K562 (cell line): ENCODE measurements at regions not wholly inside any gene's neighbourhood (a gene's known extent, or its start where the extent isn't known, plus 50 kb on each side); places are given as distances from the start of the nearest gene placed in this dataset.

ENCODE experiments used
- ATAC-seq: fragments of 200-7000 bp; cut with Tn5 transposase; 3 replicates; pipeline ENCODE4 v1.9.1; 2020; ENCODE audit warnings: moderate library complexity
- BruUV-seq: library from RNA; stranded (reverse); fragments of 400-500 nt; replicated peaks from 2 replicates; lab custom pipeline; 2021; lab: Mats Ljungman, UMichigan
- CTCF ChIA-PET: fragments of 300-600 bp; formaldehyde crosslinking; extraction: SDS; loops from one replicate; lab custom pipeline; 2021; ENCODE audit warnings: low intra/inter-chr PET ratio; lab: Yijun Ruan, JAX
- POLR2A ChIA-PET: fragments of 300-600, 350-650 bp; sonication (Branson Sonifier 250); formaldehyde crosslinking; extraction: SDS; loops from one replicate; lab custom pipeline; 2021; ENCODE audit warnings: antibody characterized with exemption, inconsistent platforms; lab: Yijun Ruan, JAX
- DNase-seq, 4 experiments: peaks; one replicate each; pipeline versions ENCODE4 v3.0.0 to v3.0.0-alpha.2; 2011 to 2018; ENCODE audit warnings: low spot score in 3 of 4, mixed read lengths in 3 of 4; ENCODE audit errors: extremely low read depth in 1 of 4
- FAIRE-seq: peaks from 2 replicates; lab custom pipeline; 2011; peaks lifted over from hg19 to GRCh38; lab: Jason Lieb, UNC
- H2AFZ ChIP-seq: 2 replicates; pipeline ENCODE4 v1.6.0; 2011; ENCODE audit warnings: low read depth, low read length, control low read depth, inconsistent platforms
- H3K27ac ChIP-seq: fragments of 200-600 bp; 3 replicates; pipeline ENCODE4 v1.8.0; 2011; ENCODE audit warnings: low read depth, mild to moderate bottlenecking, control low read depth, inconsistent platforms, low read length, moderate library complexity, mixed read lengths; ENCODE audit errors: extremely low read depth
- H3K27me3 ChIP-seq, 2 experiments: fragments of 300-600 bp in 1 of 2; 2 replicates in 1 of 2; 3 replicates in 1 of 2; pipeline versions ENCODE4 v1.6.0 to v1.8.0; 2011; ENCODE audit warnings: inconsistent platforms in 2 of 2, low read length in 2 of 2, mild to moderate bottlenecking in 1 of 2, mixed read lengths in 1 of 2, moderate library complexity in 1 of 2; ENCODE audit not compliant: control insufficient read depth in 2 of 2, insufficient read depth in 2 of 2
- H3K36me3 ChIP-seq: fragments of 300-600 bp; 3 replicates; pipeline ENCODE4 v1.8.0; 2011; ENCODE audit warnings: mild to moderate bottlenecking, low read length, inconsistent platforms; ENCODE audit not compliant: control insufficient read depth, insufficient read depth
- H3K4me1 ChIP-seq, 2 experiments: fragments of 200-600 bp in 1 of 2; replicated peaks in 1 of 2; 2 replicates in 1 of 2; 3 replicates in 1 of 2; pipeline versions ENCODE4 v1.5.1 to v1.8.0; 2011; ENCODE audit warnings: inconsistent platforms in 2 of 2, low read length in 2 of 2, mild to moderate bottlenecking in 1 of 2, mixed read lengths in 1 of 2, moderate library complexity in 1 of 2; ENCODE audit not compliant: control insufficient read depth in 2 of 2, insufficient read depth in 2 of 2
- H3K4me2 ChIP-seq: 2 replicates; pipeline ENCODE4 v1.6.1; 2011; ENCODE audit warnings: low read length, control low read depth, inconsistent platforms, mixed read lengths; ENCODE audit not compliant: insufficient read depth
- H3K4me3 ChIP-seq: fragments of 200-600 bp; sonication (generic), shearing (Covaris generic); 2 replicates; pipeline ENCODE4 v1.5.1; 2016; ENCODE audit warnings: control low read depth, inconsistent platforms
- H3K79me2 ChIP-seq: fragments of 200-600 bp; 3 replicates; pipeline ENCODE4 v1.8.0; 2011; ENCODE audit warnings: low read length, inconsistent platforms; ENCODE audit not compliant: control insufficient read depth, insufficient read depth
- H3K9ac ChIP-seq, 2 experiments: 2 replicates each; pipeline versions ENCODE4 v1.6.0 to v1.6.1; 2011; ENCODE audit warnings: low read depth in 2 of 2, low read length in 2 of 2, control low read depth in 1 of 2, inconsistent platforms in 1 of 2, mild to moderate bottlenecking in 1 of 2, mixed read lengths in 1 of 2; ENCODE audit not compliant: insufficient read depth in 1 of 2
- H3K9me1 ChIP-seq: one replicate; pipeline ENCODE4 v1.6.0; 2011; ENCODE audit warnings: inconsistent platforms, mild to moderate bottlenecking, low read length, moderate library complexity; ENCODE audit not compliant: control insufficient read depth, insufficient read depth
- H3K9me3 ChIP-seq: replicated peaks from 2 replicates; pipeline ENCODE4 v1.5.1; 2011; ENCODE audit warnings: low read depth, low read length, inconsistent platforms; ENCODE audit not compliant: control insufficient read depth, insufficient read depth
- H4K20me1 ChIP-seq: replicated peaks from 2 replicates; pipeline ENCODE4 v1.6.1; 2011; ENCODE audit warnings: low read length, inconsistent platforms, mixed read lengths; ENCODE audit not compliant: control insufficient read depth, insufficient read depth
- ELF4 ChIP-seq: fragments of 450-650 bp; formaldehyde crosslinking; IDR thresholded peaks from 2 replicates; pipeline ENCODE4 v1.4.0; 2022; ENCODE audit warnings: missing genetic modification characterization
- HDAC1 ChIP-seq, 2 experiments: fragments of 450-650 bp; IDR thresholded peaks; 2 replicates each; pipeline ENCODE4 v1.6.1; 2016 to 2017; ENCODE audit warnings: inconsistent platforms in 1 of 2, mild to moderate bottlenecking in 1 of 2, moderate library complexity in 1 of 2
- JUND ChIP-seq, 2 experiments: IDR thresholded peaks; 2 replicates in 1 of 2; 3 replicates in 1 of 2; pipeline ENCODE4 v1.6.1; 2011; ENCODE audit warnings: borderline replicate concordance in 2 of 2, low read depth in 2 of 2, low read length in 2 of 2, improper control_type of control experiment in 1 of 2, missing biosample characterization in 1 of 2, missing genetic modification characterization in 1 of 2, missing genetic modification reagents in 1 of 2
- LARP7 ChIP-seq: fragments of 450-650 bp; IDR thresholded peaks from 2 replicates; pipeline ENCODE4 v1.6.1; 2016
- MCM7 ChIP-seq, 2 experiments: fragments of 450-650 bp; IDR thresholded peaks; 2 replicates each; pipeline ENCODE4 v1.6.1; 2016 to 2018
- RFX1 ChIP-seq: fragments of 450-650 bp; IDR thresholded peaks from 2 replicates; pipeline ENCODE4 v1.6.1; 2016; ENCODE audit warnings: mild to moderate bottlenecking, moderate library complexity
- RFX5 ChIP-seq: IDR thresholded peaks from 2 replicates; pipeline ENCODE4 v1.6.1; 2011; ENCODE audit warnings: low read depth, mild to moderate bottlenecking, improper control_type of control experiment, low read length
- SNRNP70 ChIP-seq: fragments of 200-400 bp; formaldehyde crosslinking; optimal IDR thresholded peaks from 2 replicates; pipeline ENCODE3; 2017; ENCODE audit warnings: low read depth, low read length
- ZNF589 ChIP-seq: fragments of 200-800 bp; sonication (Bioruptor generic); IDR thresholded peaks from 2 replicates; pipeline ENCODE4 v1.6.1; 2016; ENCODE audit warnings: low read depth, missing genetic modification characterization, missing compliant biosample characterization
- WGBS: fragments of 100-300 bp; shearing (Covaris generic); methylation state at CpG from one replicate; pipeline ENCODE4 v1.1.6; 2016; ENCODE audit warnings: low coverage, mixed read lengths; ENCODE audit not compliant: insufficient coverage; ENCODE audit errors: missing lambda C conversion rate; 5-methylcytosine and 5-hydroxymethylcytosine counted together
- in situ Hi-C: fragments of 300-500 bp; cut with MboI; formaldehyde crosslinking; loops from 4 replicates; pipeline ENCODE4 v1.15.0; 2018; ENCODE audit warnings: inconsistent platforms, mixed read lengths
- intact Hi-C: fragments of 100-400 bp; cut with micrococcal nuclease; formaldehyde crosslinking; loops from 2 replicates; pipeline ENCODE4 v1.14.2; 2022
- TF ChIP-seq, protein P1 (sequence below): fragments of 250-450 bp; sonication (Bioruptor Pico); IDR thresholded peaks from 2 replicates; pipeline ENCODE4 v1.5.0; 2021; ENCODE audit warnings: mild to moderate bottlenecking, moderate library complexity
- TF ChIP-seq, protein P2 (sequence below): sonication (generic); formaldehyde crosslinking; IDR thresholded peaks from 2 replicates; pipeline ENCODE4 v1.8.0; 2022; ENCODE audit warnings: mild to moderate bottlenecking, missing genetic modification reagents

DNA sequence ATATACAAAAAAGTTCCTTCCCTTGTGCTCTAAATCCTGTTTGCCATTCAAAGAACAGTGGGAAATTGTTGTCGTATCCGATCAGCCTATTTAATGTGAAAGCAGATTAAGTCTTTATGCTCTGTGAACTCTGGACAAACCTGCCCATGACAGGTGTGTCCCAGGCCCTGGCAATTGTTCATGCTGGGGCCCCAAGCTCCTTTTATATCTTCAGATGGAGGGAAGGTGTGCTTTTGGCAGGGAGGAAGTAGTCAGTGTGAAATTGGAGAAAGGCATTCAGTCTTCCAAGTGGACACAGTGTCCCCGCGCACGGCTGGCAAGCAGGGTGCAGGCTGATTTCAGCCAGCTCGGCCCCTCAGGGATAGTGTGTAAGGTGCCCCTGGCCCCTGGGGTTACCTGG lies 135.1 kb upstream of the F3 start:
- no peaks in the 10 kb centered on the region for H4K20me1 ChIP-seq
- no peaks in the 10 kb centered on the region for H3K4me1 ChIP-seq
- H3K9me1 ChIP-seq: no peaks in the 10 kb centered on the region
- BruUV-seq: no TSS peak
- POLR2A ChIA-PET: no interaction called here
- H3K9ac ChIP-seq: no peak overlapping the region
- H3K79me2 ChIP-seq: no peaks in the 10 kb centered on the region
- FAIRE-seq (no peak), ATAC-seq (no peak), DNase-seq (no peak)
- H3K4me2 ChIP-seq: no peak overlapping the region
- no peak overlapping the region for H2AFZ ChIP-seq
- in situ Hi-C loops: no loop called here
- no peak for TF ChIP-seq RFX1
- no peak for TF ChIP-seq JUND (IDR thresholded peaks at IDR 0.05; ENCODE audit: borderline replicate concordance, low read depth, low read length)
- TF ChIP-seq JUND (tag; IDR thresholded peaks at IDR 0.05; ENCODE audit: borderline replicate concordance, low read depth, low read length): no peak
- TF ChIP-seq ZNF589: no peak
- TF ChIP-seq RFX5: no peak
- TF ChIP-seq, protein P1, sequence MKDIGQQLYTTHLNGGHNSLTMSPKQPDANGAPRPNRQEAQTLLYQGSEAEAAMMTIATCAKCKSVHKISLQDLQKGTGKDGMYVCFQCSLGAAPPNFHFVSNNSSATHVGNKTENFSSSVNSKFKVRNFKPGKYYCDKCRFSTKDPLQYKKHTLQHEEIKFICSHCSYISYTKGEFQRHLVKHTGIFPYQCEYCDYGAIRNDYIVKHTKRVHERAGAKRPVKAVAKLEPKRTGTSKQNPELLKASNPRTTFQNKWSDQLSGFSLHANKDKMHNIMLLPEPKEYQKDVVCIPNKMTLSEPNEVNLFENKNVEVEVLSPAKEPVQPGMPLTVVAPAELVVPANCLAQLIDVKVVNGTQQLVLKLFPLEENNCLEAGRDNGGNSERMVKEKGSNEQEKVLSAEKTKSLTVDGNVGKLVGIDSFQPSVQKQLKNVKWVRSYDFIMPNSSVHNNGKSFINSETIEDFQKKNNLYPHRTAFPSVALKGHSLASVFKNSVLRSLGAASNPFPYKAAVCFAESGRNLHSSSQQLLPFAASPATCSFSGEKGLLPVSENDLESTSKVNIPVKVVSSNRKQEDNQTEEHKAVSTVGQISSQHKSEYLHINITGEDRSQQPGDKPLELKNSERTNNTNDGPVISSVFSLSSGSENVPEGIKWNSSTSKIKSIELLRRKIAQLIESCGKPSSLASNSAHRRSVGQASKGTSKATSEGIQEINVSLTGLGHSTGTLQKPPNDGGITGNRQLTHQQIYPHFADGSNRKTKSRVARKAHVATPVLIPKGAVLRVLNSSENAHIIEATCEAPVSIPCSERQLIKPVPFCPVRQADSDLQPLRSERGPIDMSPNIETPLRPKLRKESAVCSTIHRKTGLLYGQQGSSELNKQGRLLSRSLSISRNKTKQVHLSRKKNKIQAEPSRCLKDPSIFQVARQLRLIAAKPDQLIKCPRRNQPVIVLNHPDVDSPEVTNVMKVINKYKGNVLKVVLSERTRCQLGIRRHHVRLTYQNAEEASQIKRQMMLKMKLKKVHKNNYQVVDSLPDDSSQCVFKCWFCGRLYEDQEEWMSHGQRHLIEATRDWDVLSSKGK: no peak
- TF ChIP-seq ELF4 (CRISPR knock-in tag): no peak
- no peak for TF ChIP-seq MCM7 (IDR thresholded peaks at IDR 0.05)
- TF ChIP-seq SNRNP70: no peak
- TF ChIP-seq, protein P2, sequence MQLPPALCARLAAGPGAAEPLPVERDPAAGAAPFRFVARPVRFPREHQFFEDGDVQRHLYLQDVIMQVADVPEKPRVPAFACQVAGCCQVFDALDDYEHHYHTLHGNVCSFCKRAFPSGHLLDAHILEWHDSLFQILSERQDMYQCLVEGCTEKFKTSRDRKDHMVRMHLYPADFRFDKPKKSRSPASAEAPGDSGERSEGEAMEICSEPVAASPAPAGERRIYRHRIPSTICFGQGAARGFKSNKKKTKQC (CRISPR knock-in tag): no peak
- TF ChIP-seq LARP7: no peak
- TF ChIP-seq HDAC1 (IDR thresholded peaks at IDR 0.05): no peak
- H3K27ac ChIP-seq: no peak overlapping the region
- no peak overlapping the region for H3K4me3 ChIP-seq
- WGBS: 0% methylated on average over 6 of the region's 6 CpGs
- no peaks in the 10 kb centered on the region for H3K9me3 ChIP-seq
- H3K36me3 ChIP-seq: no peaks in the 10 kb centered on the region
- CTCF ChIA-PET: no interaction called here
- peaks cover 0 to 6% of the 10 kb centered on the region in 2 experiments; a peak in 1 of 5 replicates for H3K27me3 ChIP-seq
- intact Hi-C loops: no loop called here
